OCI-LY7 (cell line): ENCODE measurements at regions not wholly inside any gene's neighbourhood (a gene's known extent, or its start where the extent isn't known, plus 50 kb on each side); places are given as distances from the start of the nearest gene placed in this dataset.

Experiments
- BruUV-seq: library from RNA; stranded (reverse); fragments of 400-500 nt; replicated peaks from 2 replicates; lab custom pipeline; 2021; lab: Mats Ljungman, UMichigan
- CTCF ChIA-PET: fragments of 300-600 bp; sonication (Branson Sonifier 250); formaldehyde crosslinking; loops from one replicate; lab custom pipeline; 2022; ENCODE audit warnings: antibody characterized with exemption; ENCODE audit not compliant: unreplicated experiment; lab: Charles Lee
- POLR2A ChIA-PET: fragments of 300-600 bp; sonication (Branson Sonifier 250); formaldehyde crosslinking; loops from one replicate; lab custom pipeline; 2022; ENCODE audit warnings: antibody characterized with exemption; lab: Charles Lee
- DNase-seq: peaks from one replicate; pipeline ENCODE4 v3.0.0-alpha.2; 2015; ENCODE audit warnings: low spot score
- H2AFZ ChIP-seq: fragments of 200-600 bp; sonication (generic), shearing (Covaris generic); 2 replicates; pipeline ENCODE4 v1.6.1; 2014; ENCODE audit warnings: mild to moderate bottlenecking, antibody characterized with exemption, low read length, moderate library complexity
- H3K27ac ChIP-seq: fragments of 200-600 bp; sonication (generic); 2 replicates; pipeline ENCODE4 v1.5.1; 2014; ENCODE audit warnings: mixed run types, low read depth, mild to moderate bottlenecking, moderate library complexity, low read length, inconsistent platforms; ENCODE audit not compliant: poor library complexity, severe bottlenecking
- H3K36me3 ChIP-seq: fragments of 200-600 bp; sonication (generic); 2 replicates; pipeline ENCODE4 v1.6.1; 2014; ENCODE audit warnings: mild to moderate bottlenecking, antibody characterized with exemption, low read length, moderate library complexity, mixed read lengths; ENCODE audit not compliant: insufficient read depth
- H3K4me1 ChIP-seq: fragments of 200-600 bp; sonication (generic); 2 replicates; pipeline ENCODE4 v1.5.1; 2014; ENCODE audit warnings: mild to moderate bottlenecking, low read length; ENCODE audit not compliant: insufficient read depth, poor library complexity, severe bottlenecking
- H3K4me2 ChIP-seq: fragments of 200-600 bp; sonication (generic); 2 replicates; pipeline ENCODE4 v1.6.1; 2014; ENCODE audit warnings: mild to moderate bottlenecking, low read length
- H3K4me3 ChIP-seq: fragments of 200-600 bp; sonication (generic); 2 replicates; pipeline ENCODE4 v1.5.1; 2014; ENCODE audit warnings: mild to moderate bottlenecking, low read depth, low read length; ENCODE audit not compliant: poor library complexity, severe bottlenecking
- H3K79me2 ChIP-seq: fragments of 200-600 bp; sonication (generic); 2 replicates; pipeline ENCODE4 v1.6.1; 2016; ENCODE audit warnings: low read depth, mild to moderate bottlenecking, low read length, moderate library complexity, mixed read lengths; ENCODE audit not compliant: insufficient read depth
- H3K9me2 ChIP-seq: fragments of 200-600 bp; sonication (generic); 2 replicates; pipeline ENCODE4 v1.6.1; 2016; ENCODE audit warnings: mild to moderate bottlenecking, low read length, mixed read lengths; ENCODE audit not compliant: insufficient read depth
- H3K9me3 ChIP-seq: fragments of 200-600 bp; sonication (generic); 2 replicates; pipeline ENCODE4 v1.6.1; 2014; ENCODE audit warnings: mild to moderate bottlenecking, mixed run types, low read length, mixed read lengths
- H4K20me1 ChIP-seq: fragments of 200-600 bp; sonication (generic); 2 replicates; pipeline ENCODE4 v1.6.1; 2014; ENCODE audit warnings: mild to moderate bottlenecking, antibody characterized with exemption, low read length, moderate library complexity, mixed read lengths; ENCODE audit not compliant: insufficient read depth
- CTCF ChIP-seq: fragments of 200-600 bp; sonication (generic); conservative IDR thresholded peaks from 2 replicates; pipeline ENCODE4 v1.5.1; 2014; ENCODE audit warnings: mild to moderate bottlenecking, antibody characterized with exemption, low read length, moderate library complexity, mixed read lengths
- EZH2phosphoT487 ChIP-seq: fragments of 200-600 bp; sonication (generic); IDR thresholded peaks from 2 replicates; pipeline ENCODE4 v1.6.1; 2018; ENCODE audit warnings: low read depth, borderline replicate concordance, mild to moderate bottlenecking, mixed run types, antibody characterized with exemption, low read length, moderate library complexity, mixed read lengths
- intact Hi-C: fragments of 100-400 bp; cut with micrococcal nuclease; formaldehyde crosslinking; loops from one replicate; pipeline ENCODE4 v1.10.0; 2022; ENCODE audit not compliant: unreplicated experiment

GRCh38 chr6:115708850-115709249 lies 351.8 kb downstream of the FRK start:
- H3K36me3 ChIP-seq: no peaks in the 10 kb centered on the region
- no peak overlapping the region for H2AFZ ChIP-seq
- H3K27ac ChIP-seq: no peak overlapping the region
- no peaks in the 10 kb centered on the region for H3K79me2 ChIP-seq
- no peaks in the 10 kb centered on the region for H4K20me1 ChIP-seq
- no TSS peak for BruUV-seq
- ChIA-PET POLR2A (interaction anchor here (1.0 to 1.1 kb wide), 2 partner anchors 24 to 31 kb away, joined by 3 read pairs; no protein-coding TSS in a partner anchor), CTCF (no interaction called here)
- no peaks in the 10 kb centered on the region for H3K9me2 ChIP-seq
- no peaks in the 10 kb centered on the region for H3K4me1 ChIP-seq
- H3K4me3 ChIP-seq: no peak overlapping the region
- H3K9me3 ChIP-seq: no peaks in the 10 kb centered on the region
- TF ChIP-seq EZH2phosphoT487: no peak
- TF ChIP-seq CTCF: no peak
- intact Hi-C loops: no loop called here
- no peak for DNase-seq
- no peak overlapping the region for H3K4me2 ChIP-seq

DNA sequence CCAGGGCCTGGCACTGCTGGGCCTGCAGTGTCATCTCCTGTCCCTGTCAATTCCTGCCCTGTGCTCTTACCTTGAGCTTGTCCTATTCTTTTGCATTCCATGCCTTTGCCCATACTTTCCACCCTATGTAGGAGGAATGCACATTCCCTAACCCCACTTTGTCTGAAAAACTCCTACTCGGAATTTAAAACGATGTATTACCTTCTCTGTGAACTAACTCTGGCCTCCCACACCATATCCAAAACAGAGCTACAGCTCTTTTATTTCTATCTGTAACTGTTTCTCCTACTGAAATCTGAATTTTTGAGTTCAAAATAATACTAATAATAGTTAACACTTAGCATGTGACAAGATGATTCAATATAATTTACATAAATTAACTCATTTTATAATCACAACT lies 353.7 kb downstream of the FRK start:
- no peak overlapping the region for H3K27ac ChIP-seq
- ChIA-PET CTCF (no interaction called here), POLR2A (no interaction called here)
- H3K4me1 ChIP-seq: no peaks in the 10 kb centered on the region
- no peaks in the 10 kb centered on the region for H3K9me2 ChIP-seq
- no peak overlapping the region for H3K4me3 ChIP-seq
- intact Hi-C loops: no loop called here
- H3K9me3 ChIP-seq: no peaks in the 10 kb centered on the region
- H4K20me1 ChIP-seq: no peaks in the 10 kb centered on the region
- no peak for DNase-seq
- TF ChIP-seq CTCF (no peak), EZH2phosphoT487 (no peak)
- no peak overlapping the region for H3K4me2 ChIP-seq
- no peaks in the 10 kb centered on the region for H3K36me3 ChIP-seq
- BruUV-seq: no TSS peak
- no peaks in the 10 kb centered on the region for H3K79me2 ChIP-seq
- H2AFZ ChIP-seq: no peak overlapping the region

DNA sequence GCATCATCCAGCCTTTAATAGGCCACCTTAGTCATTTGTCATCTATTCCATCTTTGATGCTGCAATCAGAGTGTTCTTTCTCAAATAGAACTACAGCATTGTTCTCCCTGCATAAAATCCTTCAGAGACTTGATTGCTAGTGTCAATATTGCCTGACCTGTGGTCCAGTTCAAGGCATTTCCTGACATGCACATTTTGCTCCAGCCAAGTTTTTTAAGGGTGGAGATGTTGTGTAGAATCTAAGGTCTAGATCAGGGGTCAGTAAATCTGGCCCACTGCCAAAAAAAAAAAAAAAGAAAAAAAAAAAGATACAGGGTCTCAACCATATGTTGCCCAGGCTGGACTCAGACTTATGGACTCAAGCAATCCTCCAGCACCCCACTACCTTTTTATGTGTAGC lies 354.4 kb downstream of the FRK start:
- CTCF ChIA-PET: no interaction called here
- DNase-seq: no peak
- no peak overlapping the region for H3K27ac ChIP-seq
- no peak overlapping the region for H3K4me3 ChIP-seq
- no peaks in the 10 kb centered on the region for H4K20me1 ChIP-seq
- POLR2A ChIA-PET: interaction anchor here (0.8 kb wide), 1 partner anchor 10 kb away, joined by 6 read pairs; no protein-coding TSS in a partner anchor
- no peaks in the 10 kb centered on the region for H3K9me3 ChIP-seq
- no peaks in the 10 kb centered on the region for H3K36me3 ChIP-seq
- intact Hi-C loops: no loop called here
- no peaks in the 10 kb centered on the region for H3K4me1 ChIP-seq
- no peaks in the 10 kb centered on the region for H3K79me2 ChIP-seq
- H3K9me2 ChIP-seq: no peaks in the 10 kb centered on the region
- no peak overlapping the region for H2AFZ ChIP-seq
- BruUV-seq: no TSS peak
- H3K4me2 ChIP-seq: no peak overlapping the region
- TF ChIP-seq EZH2phosphoT487 (no peak), CTCF (no peak)
